Ectodermal cell (in vitro differentiated cells): ENCODE measurements at regions not wholly inside any gene's neighbourhood (a gene's known extent, or its start where the extent isn't known, plus 50 kb on each side); places are given as distances from the start of the nearest gene placed in this dataset.

Experiments used
- H3K27ac ChIP-seq: 2 replicates; pipeline ENCODE4 v1.7.0; 2013; ENCODE audit warnings: mild to moderate bottlenecking, low read depth, low read length; ENCODE audit not compliant: insufficient read depth, poor library complexity, severe bottlenecking
- H3K27me3 ChIP-seq: 2 replicates; pipeline ENCODE4 v1.7.0; 2013; ENCODE audit warnings: mild to moderate bottlenecking, low read length; ENCODE audit not compliant: insufficient read depth, control insufficient read depth, poor library complexity, severe bottlenecking
- H3K36me3 ChIP-seq: one replicate; pipeline ENCODE4 v1.7.0; 2013; ENCODE audit warnings: low read length; ENCODE audit not compliant: control insufficient read depth, insufficient read depth
- H3K4me1 ChIP-seq: one replicate; pipeline ENCODE4 v1.7.0; 2013; ENCODE audit warnings: low read length; ENCODE audit not compliant: control insufficient read depth, insufficient read depth
- H3K4me3 ChIP-seq: 2 replicates; pipeline ENCODE4 v1.7.0; 2013; ENCODE audit warnings: low read depth, low read length, control low read depth; ENCODE audit not compliant: insufficient read depth
- H3K9me3 ChIP-seq: 2 replicates; pipeline ENCODE4 v1.7.0; 2013; ENCODE audit warnings: mild to moderate bottlenecking, low read length, moderate library complexity; ENCODE audit not compliant: control insufficient read depth
- WGBS, 2 experiments: methylation state at CpG; one replicate each; pipeline ENCODE4 v1.1.7; 2013; ENCODE audit warnings: missing lambda C conversion rate in 2 of 2; 5-methylcytosine and 5-hydroxymethylcytosine counted together

DNA sequence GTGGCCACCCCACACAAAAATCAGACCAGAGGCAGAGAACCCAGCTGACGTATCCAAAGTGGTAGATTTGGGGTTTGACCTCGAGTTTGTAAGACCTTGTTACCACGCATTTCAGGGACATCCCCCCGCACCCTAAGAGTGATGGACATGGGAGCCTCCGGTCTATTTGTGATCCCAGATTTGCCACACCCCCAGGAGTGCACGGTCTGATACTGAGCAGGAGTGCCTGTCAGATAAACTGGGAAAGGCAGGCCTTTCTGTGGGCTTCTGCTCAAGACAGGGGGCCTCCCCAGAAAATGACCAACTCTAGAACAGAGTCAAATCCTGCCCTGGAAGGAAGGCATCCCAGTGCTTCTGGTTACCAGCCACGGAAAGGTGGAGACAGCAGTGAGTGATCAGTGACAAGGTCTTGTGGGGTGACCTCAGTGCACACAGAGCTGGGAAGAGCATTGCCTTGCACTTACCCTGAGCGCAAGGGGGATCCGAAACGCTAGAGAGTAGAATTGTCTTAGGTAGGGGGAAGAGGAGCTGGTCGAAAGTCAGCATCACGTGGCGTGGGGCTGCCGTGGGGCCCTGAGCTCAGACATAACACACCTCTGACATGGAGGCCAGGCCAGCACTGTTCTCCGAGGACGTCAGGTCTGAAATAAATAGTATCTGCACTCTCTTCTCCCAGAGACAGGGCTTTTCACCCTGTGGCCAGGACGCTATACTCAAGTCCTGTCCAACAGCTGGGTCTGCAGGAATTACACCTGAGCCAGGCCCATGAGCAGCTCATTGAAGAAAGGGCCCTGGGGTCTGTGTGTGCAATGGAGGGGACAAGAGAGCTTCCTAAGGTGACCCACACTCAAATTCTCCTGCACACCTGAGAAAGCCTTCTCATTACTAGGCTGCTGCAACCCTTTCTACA lies 242.4 kb upstream of the SALL3 start:
- H3K4me3 ChIP-seq: no peak overlapping the region
- no peaks in the 10 kb centered on the region for H3K9me3 ChIP-seq
- WGBS, 2 experiments: 92 to 94% methylated on average over 17 of the region's 17 CpGs
- H3K36me3 ChIP-seq: no peaks in the 10 kb centered on the region
- no peaks in the 10 kb centered on the region for H3K27me3 ChIP-seq
- no peak overlapping the region for H3K27ac ChIP-seq
- no peaks in the 10 kb centered on the region for H3K4me1 ChIP-seq

DNA sequence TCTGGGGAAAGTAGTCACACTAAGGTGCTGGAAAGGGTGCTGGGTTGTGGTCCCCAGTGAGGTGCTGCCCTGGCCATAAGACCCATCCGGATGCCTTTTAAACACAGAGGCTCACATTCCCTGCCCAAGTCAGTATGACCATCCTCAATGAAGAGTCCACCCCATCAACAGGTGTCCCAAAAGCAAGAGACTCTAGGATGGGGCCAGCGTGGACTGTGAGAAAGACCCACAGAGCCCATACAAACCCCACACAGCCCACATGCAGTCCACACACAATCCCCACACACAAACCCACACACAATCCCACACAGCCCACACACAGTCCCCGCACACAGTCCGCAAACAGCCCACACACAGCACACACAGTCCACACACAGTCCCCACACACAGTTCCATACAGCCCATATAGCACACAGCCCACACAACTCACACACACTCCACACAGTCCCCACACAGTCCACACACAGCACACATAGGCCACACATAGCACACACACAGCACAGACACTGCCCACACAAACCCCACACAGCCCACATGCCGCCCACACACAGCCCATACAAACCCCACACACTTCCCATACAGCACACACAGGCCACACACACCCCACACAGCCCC lies 241.4 kb upstream of the SALL3 start:
- 88 to 92% methylated on average over 5 of the region's 5 CpGs for WGBS, 2 experiments
- Histone ChIP-seq H3K9me3 (no peaks in the 10 kb centered on the region), H3K36me3 (no peaks in the 10 kb centered on the region), H3K4me3 (no peak overlapping the region), H3K27me3 (no peaks in the 10 kb centered on the region), H3K27ac (no peak overlapping the region), H3K4me1 (no peaks in the 10 kb centered on the region)

DNA sequence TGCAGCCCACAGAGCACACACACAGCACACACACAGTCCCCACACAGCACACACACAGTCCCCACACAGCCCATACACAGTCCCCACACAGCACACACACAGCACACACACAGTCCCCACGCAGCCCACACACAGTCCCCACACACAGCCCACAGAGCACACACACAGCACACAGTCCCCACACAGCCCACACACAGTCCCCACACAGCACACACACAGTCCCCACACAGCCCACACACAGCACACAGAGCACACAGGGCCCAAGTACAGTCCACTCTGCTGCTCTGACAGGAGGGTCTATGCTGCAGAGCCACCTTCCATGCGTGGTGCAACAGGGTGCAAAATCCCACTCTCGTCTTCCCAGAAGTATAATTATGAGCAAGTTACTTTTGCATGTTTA lies 240.5 kb upstream of the SALL3 start:
- Histone ChIP-seq H3K9me3 (no peaks in the 10 kb centered on the region), H3K4me3 (no peak overlapping the region), H3K27ac (no peak overlapping the region), H3K4me1 (no peaks in the 10 kb centered on the region), H3K27me3 (no peaks in the 10 kb centered on the region), H3K36me3 (no peaks in the 10 kb centered on the region)
- 87 to 94% methylated on average over 3 of the region's 3 CpGs for WGBS, 2 experiments

DNA sequence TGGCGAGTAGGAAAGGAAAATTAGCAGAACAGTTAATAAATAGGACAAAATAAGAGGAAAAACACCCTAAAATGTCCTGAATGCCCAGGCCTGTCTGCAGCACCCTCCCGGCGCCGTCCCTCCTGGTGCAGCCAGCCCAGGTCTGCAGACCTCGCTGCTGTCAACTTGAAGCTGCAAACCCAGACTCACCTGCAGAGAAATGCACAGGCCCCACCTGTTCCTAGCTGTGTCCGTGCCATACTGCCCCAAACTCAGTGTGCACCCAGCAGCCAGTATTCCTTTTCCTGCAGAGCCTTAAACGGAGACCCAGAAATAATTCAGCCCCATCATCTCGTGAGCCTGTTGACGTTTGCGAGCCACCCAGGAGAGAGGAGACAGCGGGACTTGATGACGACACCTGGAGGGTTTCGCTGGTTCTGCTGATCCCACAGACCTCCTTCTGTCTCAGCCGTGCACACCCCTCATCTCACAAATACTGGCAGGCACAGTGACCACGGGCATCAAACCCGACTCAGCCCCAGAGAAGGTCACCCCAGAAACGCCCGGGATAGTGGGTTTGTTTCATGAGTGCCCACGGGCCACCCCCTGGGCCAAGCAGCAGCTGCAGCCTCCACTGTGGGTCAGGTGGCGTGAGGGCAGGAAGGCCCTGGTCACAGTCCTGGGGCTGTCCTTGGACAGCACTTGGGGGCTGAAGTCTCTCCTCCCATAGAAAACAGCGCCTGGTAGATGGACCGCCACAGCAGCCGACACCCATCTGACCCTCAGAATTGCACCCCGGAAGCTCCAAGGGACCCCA lies 239.5 kb upstream of the SALL3 start:
- Histone ChIP-seq H3K4me1 (no peaks in the 10 kb centered on the region), H3K27ac (no peak overlapping the region), H3K9me3 (no peaks in the 10 kb centered on the region), H3K36me3 (no peaks in the 10 kb centered on the region), H3K4me3 (no peak overlapping the region), H3K27me3 (no peaks in the 10 kb centered on the region)
- whole genome bisulfite sequencing, 2 experiments: 95 to 96% methylated on average over 24 of the region's 24 CpGs

DNA sequence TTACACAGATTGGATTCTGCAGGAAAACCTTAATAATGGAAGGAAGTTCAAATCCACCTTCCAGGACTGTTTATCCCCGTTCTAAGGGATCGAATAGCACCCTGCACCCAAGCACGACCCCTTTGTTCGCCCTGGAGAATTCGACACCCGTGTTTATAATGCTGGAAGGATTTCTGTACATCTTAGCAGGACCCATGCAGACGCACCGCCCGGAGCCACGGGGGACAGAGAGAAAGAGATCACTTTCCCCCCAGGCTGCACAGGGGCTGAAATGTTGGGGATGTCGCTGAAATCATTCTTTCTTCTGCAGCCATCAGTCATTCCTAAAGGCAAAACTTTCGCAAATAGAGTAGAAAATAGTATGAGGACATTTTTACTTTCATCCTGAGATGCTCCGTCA lies 238.7 kb upstream of the SALL3 start:
- H3K4me1 ChIP-seq: no peaks in the 10 kb centered on the region
- H3K27me3 ChIP-seq: no peaks in the 10 kb centered on the region
- H3K4me3 ChIP-seq: no peak overlapping the region
- WGBS, 2 experiments: 93 to 94% methylated on average over 13 of the region's 13 CpGs
- H3K27ac ChIP-seq: no peak overlapping the region
- no peaks in the 10 kb centered on the region for H3K36me3 ChIP-seq
- H3K9me3 ChIP-seq: no peaks in the 10 kb centered on the region

DNA sequence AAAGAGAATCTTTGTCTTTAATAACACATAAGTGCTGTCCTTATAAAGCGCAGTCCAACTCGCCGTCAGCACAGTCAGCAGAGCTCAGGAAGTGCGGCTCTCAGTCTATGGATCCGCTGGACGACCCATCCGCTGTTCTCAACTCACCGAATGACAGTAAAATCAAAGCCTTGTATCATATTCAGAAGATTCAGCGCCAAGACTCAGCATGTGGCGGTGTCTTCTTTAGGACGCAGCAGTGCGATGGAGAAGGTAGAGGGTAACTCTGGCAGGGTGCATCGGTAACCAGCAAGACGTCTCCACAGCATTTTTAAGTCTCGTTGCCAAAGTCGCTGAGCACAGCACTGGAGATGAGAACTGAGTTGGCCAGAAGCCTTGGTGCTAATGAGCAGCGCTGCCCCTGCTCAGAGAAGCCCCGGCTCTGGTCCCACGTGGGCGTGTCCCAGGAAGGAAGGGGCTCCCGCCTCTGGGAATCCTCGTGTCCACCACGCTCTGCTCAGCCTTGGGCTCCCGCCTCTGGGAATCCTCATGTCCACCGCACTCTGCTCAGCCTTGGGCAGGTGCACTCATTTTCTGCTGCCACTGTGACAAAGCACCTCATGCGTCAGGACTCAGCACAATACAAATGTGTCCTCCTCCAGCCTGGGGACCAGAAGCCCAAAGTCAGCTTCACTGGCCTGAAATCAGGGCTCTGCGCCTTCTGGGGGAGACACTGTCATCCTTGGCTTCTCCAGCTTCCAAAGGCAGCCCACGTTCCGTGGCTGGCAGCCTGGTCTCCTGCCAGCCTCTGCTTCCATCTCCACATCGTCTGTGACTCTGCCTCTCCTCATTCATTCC lies 238.0 kb upstream of the SALL3 start:
- Histone ChIP-seq H3K9me3 (no peaks in the 10 kb centered on the region), H3K4me3 (no peak overlapping the region), H3K27me3 (no peaks in the 10 kb centered on the region), H3K36me3 (no peaks in the 10 kb centered on the region), H3K4me1 (no peaks in the 10 kb centered on the region), H3K27ac (no peak overlapping the region)
- WGBS, 2 experiments: 93% methylated on average over 30 of the region's 30 CpGs

DNA sequence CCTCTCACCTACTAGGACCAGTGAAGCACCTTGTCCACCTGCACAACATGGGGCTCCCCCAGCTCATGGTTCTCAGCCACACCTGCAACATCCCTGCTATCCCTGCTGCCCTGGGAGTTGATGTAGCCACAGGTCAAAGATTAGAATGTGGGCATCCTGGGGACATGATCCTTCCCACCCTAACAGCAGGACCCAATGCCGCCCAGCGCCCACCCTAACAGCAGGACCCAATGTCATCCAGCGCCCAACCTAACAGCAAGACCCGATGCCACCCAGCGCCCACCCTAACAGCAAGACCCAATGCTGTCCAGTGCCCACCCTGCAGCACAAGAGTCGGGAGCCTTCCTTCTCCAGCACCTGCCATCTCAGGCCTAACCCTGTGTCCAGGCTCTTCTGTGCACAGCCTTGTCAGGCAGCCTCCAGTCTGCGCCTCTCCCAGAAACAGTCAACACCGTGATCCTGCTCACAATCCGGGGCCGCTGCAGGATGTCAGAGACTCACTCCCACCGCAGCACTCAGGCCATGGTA lies 237.3 kb upstream of the SALL3 start:
- no peaks in the 10 kb centered on the region for H3K27me3 ChIP-seq
- no peaks in the 10 kb centered on the region for H3K9me3 ChIP-seq
- no peaks in the 10 kb centered on the region for H3K36me3 ChIP-seq
- no peak overlapping the region for H3K4me3 ChIP-seq
- no peak overlapping the region for H3K27ac ChIP-seq
- H3K4me1 ChIP-seq: no peaks in the 10 kb centered on the region
- WGBS, 2 experiments: 97% methylated on average over 11 of the region's 11 CpGs

DNA sequence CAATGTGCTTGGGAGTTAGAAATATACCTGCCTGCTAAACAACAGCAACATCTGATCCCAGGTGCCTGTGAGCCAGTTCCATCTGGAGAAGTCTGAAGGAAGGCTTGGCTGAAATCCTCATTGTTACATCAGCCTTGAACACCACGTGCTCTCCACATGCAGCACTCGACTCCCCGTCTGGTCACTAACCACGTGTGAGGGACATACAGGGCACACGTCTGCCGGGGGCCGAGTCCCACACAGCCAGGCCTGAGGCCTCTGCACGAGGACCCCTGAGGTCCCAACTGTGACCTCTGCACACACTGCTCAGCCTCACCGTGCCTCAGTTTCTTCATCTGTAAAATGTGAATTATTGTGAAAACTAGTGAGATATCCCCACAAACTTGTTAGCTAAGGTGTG lies 236.5 kb upstream of the SALL3 start:
- Histone ChIP-seq H3K27ac (no peak overlapping the region), H3K4me1 (no peaks in the 10 kb centered on the region), H3K27me3 (no peaks in the 10 kb centered on the region), H3K9me3 (no peaks in the 10 kb centered on the region), H3K4me3 (no peak overlapping the region), H3K36me3 (no peaks in the 10 kb centered on the region)
- WGBS, 2 experiments: 95% methylated on average over 9 of the region's 9 CpGs

DNA sequence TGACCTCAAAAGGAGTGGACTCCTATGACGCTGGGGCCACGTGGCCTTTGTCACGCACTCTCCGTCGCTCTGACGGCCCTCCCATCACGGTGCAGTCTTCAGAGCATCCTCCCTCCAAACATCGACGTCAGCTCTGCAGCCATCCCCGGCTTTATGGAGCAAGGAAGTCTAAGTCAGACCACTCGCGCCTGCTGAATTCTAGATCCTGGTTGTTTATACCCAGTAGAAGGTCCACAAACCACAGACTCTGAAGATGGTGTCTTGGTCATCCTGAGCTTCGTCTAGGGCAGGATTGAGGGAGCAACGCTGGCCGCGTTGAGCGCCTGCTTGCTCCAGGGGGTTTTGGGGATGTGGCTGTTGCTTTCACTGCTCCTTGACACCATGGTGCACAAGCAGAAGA lies 228.0 kb upstream of the SALL3 start:
- Histone ChIP-seq H3K4me3 (no peak overlapping the region), H3K4me1 (no peaks in the 10 kb centered on the region), H3K27me3 (no peaks in the 10 kb centered on the region), H3K36me3 (no peaks in the 10 kb centered on the region), H3K27ac (no peak overlapping the region), H3K9me3 (no peaks in the 10 kb centered on the region)
- 94% methylated on average over 17 of the region's 17 CpGs for WGBS, 2 experiments
